Upper lobe of left lung (tissue), 6 donors: ENCODE measurements at regions not wholly inside any gene's neighbourhood (a gene's known extent, or its start where the extent isn't known, plus 50 kb on each side); places are given as distances from the start of the nearest gene placed in this dataset.

ENCODE experiments used
- ATAC-seq, 2 donors: fragments of 200-7000 bp; cut with Tn5 transposase; one replicate each; pipeline ENCODE4 v1.9.1; 2022; ENCODE audit warnings: mild to moderate bottlenecking in 2 of 2, moderate library complexity in 2 of 2; ENCODE audit not compliant: low FRiP score in 2 of 2
- DNase-seq, 2 donors: peaks; one replicate each; pipeline ENCODE4 v3.0.0-alpha.2; 2019 to 2020
- H3K27ac ChIP-seq, 4 donors: fragments of 200-600 bp; sonication (generic); one replicate each; pipeline ENCODE4 v1.5.1; 2016 to 2019
- H3K27me3 ChIP-seq, 4 donors: fragments of 200-600 bp; sonication (generic); one replicate each; pipeline ENCODE4 v1.5.1; 2017 to 2019
- H3K36me3 ChIP-seq, 4 donors: fragments of 200-600 bp; sonication (generic); one replicate each; pipeline ENCODE4 v1.5.1; 2016 to 2019
- H3K4me1 ChIP-seq, 4 donors: fragments of 200-600 bp; sonication (generic); one replicate each; pipeline ENCODE4 v1.5.1; 2018 to 2019
- H3K4me3 ChIP-seq, 4 donors: fragments of 200-600 bp; sonication (generic); one replicate each; pipeline ENCODE4 v1.5.1; 2017 to 2019; ENCODE audit warnings: mild to moderate bottlenecking in 2 of 4, moderate library complexity in 1 of 4
- H3K9me3 ChIP-seq, 4 donors: fragments of 200-600 bp; sonication (generic); one replicate each; pipeline ENCODE4 v1.5.1; 2018 to 2019
- CTCF ChIP-seq, 6 experiments: fragments of 450-650 bp in 4 of 6; fragments of 200-600 bp in 2 of 6; sonication (generic) in 2 of 6; IDR thresholded peaks; one replicate each; pipeline ENCODE4 v1.5.1; 2016 to 2019; ENCODE audit warnings: antibody characterized with exemption in 6 of 6
- EP300 ChIP-seq, 4 donors: sonication (generic); formaldehyde crosslinking; IDR thresholded peaks; one replicate each; pipeline ENCODE4 v1.5.1; 2017; ENCODE audit warnings: antibody characterized with exemption in 4 of 4, control low read depth in 2 of 4
- POLR2A ChIP-seq, 4 donors: fragments of 450-650 bp; IDR thresholded peaks; one replicate each; pipeline ENCODE4 v1.5.1; 2016 to 2017; ENCODE audit warnings: antibody characterized with exemption in 4 of 4, mild to moderate bottlenecking in 2 of 4
- POLR2AphosphoS5 ChIP-seq, 2 donors: sonication (generic); formaldehyde crosslinking; IDR thresholded peaks; one replicate each; pipeline ENCODE4 v1.5.1; 2017; ENCODE audit warnings: antibody characterized with exemption in 2 of 2
- WGBS, 2 donors: methylation state at CpG; one replicate each; pipeline ENCODE4 v1.1.5; 2017 to 2018; 5-methylcytosine and 5-hydroxymethylcytosine counted together
- donor health status: DM: no; HTN: no; CAD: no; lungs with moderate emphysema.
- donor health status: DM: no; HTN: yes; CAD: no; lungs with severe emphysema.

- DNase-seq (no peak), ATAC-seq (no peak)
- H3K4me3 ChIP-seq = no peak overlapping the region
- H3K9me3 ChIP-seq = no peaks in the 10 kb centered on the region
- 73 to 75% methylated on average over 4 of the region's 4 CpGs for WGBS, 2 donors
- peaks cover 0 to 9% (median 2%) of the 10 kb centered on the region in 4 donors for H3K4me1 ChIP-seq
- no peak for TF ChIP-seq POLR2A (IDR thresholded peaks at IDR 0.05)
- H3K27ac ChIP-seq = no peak overlapping the region
- H3K36me3 ChIP-seq = no peaks in the 10 kb centered on the region
- no peaks in the 10 kb centered on the region for H3K27me3 ChIP-seq
These were observed 196.0 kb upstream of the BCL6 start for GRCh38 chr3:187941135-187941847.

GRCh38 chr3:187941848-187942194, 196.6 kb upstream of the BCL6 start:
- DNase-seq = no peak
- 82 to 85% methylated on average over 2 of the region's 2 CpGs for WGBS, 2 donors
- peaks cover 0 to 9% (median 3%) of the 10 kb centered on the region in 4 donors for H3K4me1 ChIP-seq
- H3K27ac ChIP-seq = no peak overlapping the region
- H3K9me3 ChIP-seq = no peaks in the 10 kb centered on the region
- ATAC-seq = no peak
- H3K4me3 ChIP-seq = no peak overlapping the region
- no peaks in the 10 kb centered on the region for H3K27me3 ChIP-seq
- no peaks in the 10 kb centered on the region for H3K36me3 ChIP-seq
- TF ChIP-seq EP300 (IDR thresholded peaks at IDR 0.05) (no peak), POLR2A (IDR thresholded peaks at IDR 0.05) (no peak), POLR2AphosphoS5 (IDR thresholded peaks at IDR 0.05) (no peak), CTCF (IDR thresholded peaks at IDR 0.05) (no peak)

- DNase-seq = peak in 1 of 2 donors; percentile 45
- Histone ChIP-seq H3K4me3 (no peak overlapping the region), H3K36me3 (no peaks in the 10 kb centered on the region), H3K27me3 (no peaks in the 10 kb centered on the region), H3K9me3 (no peaks in the 10 kb centered on the region), H3K4me1 (peaks cover 0 to 9% (median 6%) of the 10 kb centered on the region in 4 donors), H3K27ac (no peak overlapping the region)
- no peak for ATAC-seq
- WGBS, 2 donors = 94 to 97% methylated on average over 10 of the region's 10 CpGs
- TF ChIP-seq POLR2AphosphoS5 (IDR thresholded peaks at IDR 0.05) (no peak), POLR2A (IDR thresholded peaks at IDR 0.05) (no peak), CTCF (IDR thresholded peaks at IDR 0.05) (no peak), EP300 (IDR thresholded peaks at IDR 0.05) (no peak)
These were observed 197.5 kb upstream of the BCL6 start for GRCh38 chr3:187942658-187943241.

DNA sequence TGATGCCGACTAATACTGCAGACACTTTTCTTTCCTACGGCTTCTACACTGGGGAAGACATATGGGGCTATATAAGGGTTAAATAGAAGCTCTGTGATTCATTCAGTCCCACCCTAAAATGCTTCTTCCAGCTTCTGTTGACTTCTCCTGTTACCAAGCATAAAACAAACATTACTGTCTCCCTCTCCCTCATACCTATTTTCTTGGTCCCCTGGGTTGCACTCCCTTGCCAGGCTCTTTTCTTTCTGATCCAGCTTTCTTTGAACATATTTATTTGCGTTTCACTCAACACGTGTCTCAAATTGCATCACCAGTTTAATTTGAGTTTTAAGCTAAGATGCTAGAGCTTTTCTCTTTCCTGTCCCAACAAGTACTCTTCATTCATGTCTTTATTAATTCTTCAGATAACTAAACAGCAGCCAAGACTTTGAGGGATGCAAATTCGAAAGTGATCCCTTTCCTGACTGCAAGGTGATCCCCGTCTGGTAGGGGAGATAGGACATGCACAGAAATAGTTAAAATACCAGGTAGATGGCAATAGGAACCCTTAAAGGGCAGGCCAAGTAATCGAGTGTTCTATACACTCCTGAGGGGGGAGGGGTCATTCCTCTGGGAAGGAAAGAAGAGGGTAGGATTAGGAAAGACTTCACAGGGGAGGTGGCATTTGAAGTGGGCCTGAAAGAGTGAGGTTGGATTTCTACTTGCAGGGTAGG, 198.6 kb upstream of the BCL6 start:
- Histone ChIP-seq H3K27me3 (no peaks in the 10 kb centered on the region), H3K4me3 (no peak overlapping the region), H3K9me3 (no peaks in the 10 kb centered on the region), H3K4me1 (peaks cover 0 to 9% (median 6%) of the 10 kb centered on the region in 4 donors), H3K27ac (no peak overlapping the region), H3K36me3 (no peaks in the 10 kb centered on the region)
- peak in 1 of 2 donors; percentile 31 for DNase-seq
- TF ChIP-seq POLR2AphosphoS5 (IDR thresholded peaks at IDR 0.05) = no peak
- TF ChIP-seq EP300 (IDR thresholded peaks at IDR 0.05) = no peak
- TF ChIP-seq CTCF (IDR thresholded peaks at IDR 0.05) = no peak
- TF ChIP-seq POLR2A (IDR thresholded peaks at IDR 0.05) = no peak
- ATAC-seq = peak in 1 of 2 donors; percentile 46
- WGBS, 2 donors = 57 to 58% methylated on average over 7 of the region's 7 CpGs

DNA sequence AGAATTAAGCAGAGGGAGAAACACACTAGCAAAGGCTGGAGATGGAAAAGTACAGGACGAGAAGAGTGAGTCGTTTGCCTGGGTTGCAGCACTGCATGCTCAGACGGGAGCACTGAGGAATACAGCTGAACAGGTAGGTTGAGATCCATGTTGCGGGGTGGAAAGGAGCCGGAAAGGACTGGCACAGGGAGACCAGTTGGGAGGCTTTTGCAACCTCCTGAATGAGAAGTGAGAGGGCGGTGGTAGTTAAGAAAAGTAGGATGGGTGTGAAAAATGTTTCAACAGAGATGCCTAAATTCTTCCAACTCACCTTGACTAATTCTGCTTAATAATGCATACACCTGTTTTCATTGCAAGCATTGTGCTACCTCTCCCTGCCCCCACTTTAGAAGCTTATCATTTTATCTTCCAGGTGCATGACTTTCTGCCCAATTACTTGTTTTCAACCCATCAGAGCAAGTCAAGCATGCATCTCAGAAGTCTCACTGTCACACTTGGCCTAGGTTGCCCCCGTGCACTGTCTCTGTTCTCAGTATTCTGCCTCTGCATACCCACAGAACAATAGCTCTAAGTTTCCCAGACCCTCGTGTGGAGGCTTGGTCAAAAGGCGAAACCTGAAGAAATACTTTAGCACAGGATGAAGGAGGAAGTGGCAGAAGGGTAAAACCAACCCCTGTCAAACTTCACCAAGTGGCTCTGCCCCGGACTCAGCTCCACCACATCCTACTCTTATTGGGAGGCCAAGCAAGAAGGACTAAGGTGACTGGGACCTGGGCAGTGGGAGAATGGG, 199.3 kb upstream of the BCL6 start:
- no peak overlapping the region for H3K4me3 ChIP-seq
- TF ChIP-seq EP300 (IDR thresholded peaks at IDR 0.05) (no peak), POLR2AphosphoS5 (IDR thresholded peaks at IDR 0.05) (no peak), POLR2A (IDR thresholded peaks at IDR 0.05) (no peak), CTCF (IDR thresholded peaks at IDR 0.05) (no peak)
- H3K4me1 ChIP-seq = peaks cover 0 to 9% (median 6%) of the 10 kb centered on the region in 4 donors
- no peak for ATAC-seq
- H3K36me3 ChIP-seq = no peaks in the 10 kb centered on the region
- H3K9me3 ChIP-seq = no peaks in the 10 kb centered on the region
- no peaks in the 10 kb centered on the region for H3K27me3 ChIP-seq
- H3K27ac ChIP-seq = no peak overlapping the region
- DNase-seq = no peak
- WGBS, 2 donors = 74 to 77% methylated on average over 10 of the region's 10 CpGs
